Peyer's patch (tissue), 4 donors: ENCODE measurements at regions not wholly inside any gene's neighbourhood (a gene's known extent, or its start where the extent isn't known, plus 50 kb on each side); places are given as distances from the start of the nearest gene placed in this dataset.

Source experiments
- DNase-seq, 3 donors: peaks; one replicate each; pipeline ENCODE4 v3.0.0-alpha.2; 2017 to 2019
- H3K27ac ChIP-seq, 4 donors: fragments of 200-600 bp; sonication (generic); one replicate each; pipeline ENCODE4 v1.5.1; 2016 to 2019
- H3K27me3 ChIP-seq, 2 donors: fragments of 200-600 bp; sonication (generic); one replicate each; pipeline ENCODE4 v1.5.1; 2019
- H3K36me3 ChIP-seq, 3 donors: fragments of 200-600 bp; sonication (generic); one replicate each; pipeline ENCODE4 v1.5.1; 2016 to 2019
- H3K4me1 ChIP-seq, 4 donors: fragments of 200-600 bp; sonication (generic); one replicate each; pipeline ENCODE4 v1.5.1; 2016 to 2019
- H3K4me3 ChIP-seq, 4 donors: fragments of 200-600 bp; sonication (generic); 1 replicate in 3 of 4; 2 replicates in 1 of 4; pipeline ENCODE4 v1.5.1; 2016 to 2019; ENCODE audit warnings: mild to moderate bottlenecking in 1 of 4
- H3K9me3 ChIP-seq, 4 donors: fragments of 200-600 bp; sonication (generic); one replicate each; pipeline ENCODE4 v1.5.1; 2016 to 2019; ENCODE audit warnings: mild to moderate bottlenecking in 1 of 4
- CTCF ChIP-seq, 6 experiments: fragments of 450-650 bp in 4 of 6; fragments of 200-600 bp in 2 of 6; sonication (generic) in 1 of 6; IDR thresholded peaks; one replicate each; pipeline ENCODE4 v1.5.1; 2017 to 2019; ENCODE audit warnings: antibody characterized with exemption in 6 of 6, mild to moderate bottlenecking in 3 of 6, moderate library complexity in 1 of 6
- POLR2A ChIP-seq, 2 donors: fragments of 450-650 bp; IDR thresholded peaks; one replicate each; pipeline ENCODE4 v1.5.1; 2017; ENCODE audit warnings: antibody characterized with exemption in 2 of 2, mild to moderate bottlenecking in 2 of 2, moderate library complexity in 2 of 2

DNA sequence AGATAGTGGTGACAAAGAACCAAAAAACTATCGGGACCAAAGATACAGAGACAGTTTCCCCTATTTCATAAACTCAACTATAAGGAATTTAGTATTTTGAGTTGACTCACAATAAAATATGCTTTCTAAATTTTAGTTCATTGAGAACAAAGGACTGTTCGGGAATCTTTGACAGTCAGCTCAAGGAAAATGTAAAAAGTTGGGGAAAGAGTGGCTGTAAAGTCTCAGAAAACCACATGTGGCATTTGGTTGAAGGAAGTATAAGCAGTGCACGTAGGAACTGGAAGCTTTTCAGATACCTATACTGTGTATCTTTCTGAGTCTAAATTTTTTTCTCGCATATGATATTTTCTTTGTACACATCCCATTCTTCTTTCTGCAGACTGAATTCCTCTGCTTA is 688.9 kb downstream of the KCNA4 start:
- Histone ChIP-seq H3K36me3 (no peaks in the 10 kb centered on the region), H3K4me3 (no peak overlapping the region), H3K4me1 (no peaks in the 10 kb centered on the region), H3K27me3 (no peaks in the 10 kb centered on the region), H3K9me3 (no peaks in the 10 kb centered on the region), H3K27ac (no peak overlapping the region)
- DNase-seq = no peak
- TF ChIP-seq CTCF (IDR thresholded peaks at IDR 0.05) = no peak
- TF ChIP-seq POLR2A (IDR thresholded peaks at IDR 0.05) = no peak

- Histone ChIP-seq H3K36me3 (no peaks in the 10 kb centered on the region), H3K27ac (no peak overlapping the region), H3K4me1 (no peaks in the 10 kb centered on the region), H3K27me3 (no peaks in the 10 kb centered on the region), H3K4me3 (no peak overlapping the region), H3K9me3 (no peaks in the 10 kb centered on the region)
- no peak for TF ChIP-seq POLR2A (IDR thresholded peaks at IDR 0.05)
- TF ChIP-seq CTCF (IDR thresholded peaks at IDR 0.05) = no peak
- DNase-seq = no peak
Observed at GRCh38 chr11:29326757-29327156, 690.1 kb downstream of the KCNA4 start.

DNA sequence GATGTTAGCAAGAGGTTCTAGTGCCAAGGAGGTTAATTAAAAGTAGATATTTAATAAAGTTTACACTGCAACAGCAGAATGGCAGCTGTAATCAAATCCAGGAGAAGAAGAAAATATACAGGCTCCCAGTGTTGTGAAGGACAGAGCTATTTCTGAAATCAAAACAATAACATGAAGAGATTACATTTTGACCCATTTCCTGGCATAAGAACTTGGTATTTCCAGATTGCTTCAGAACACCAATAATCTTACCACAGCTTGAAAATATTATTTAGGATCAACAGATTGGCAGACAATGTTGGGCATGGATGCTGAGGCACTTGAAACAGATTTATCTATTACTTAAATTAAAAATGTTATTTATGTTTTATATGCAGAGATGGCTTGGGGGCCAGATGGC is 692.5 kb downstream of the KCNA4 start:
- Histone ChIP-seq H3K4me3 (no peak overlapping the region), H3K36me3 (no peaks in the 10 kb centered on the region), H3K27me3 (no peaks in the 10 kb centered on the region), H3K9me3 (no peaks in the 10 kb centered on the region), H3K27ac (no peak overlapping the region), H3K4me1 (no peaks in the 10 kb centered on the region)
- no peak for TF ChIP-seq POLR2A (IDR thresholded peaks at IDR 0.05)
- TF ChIP-seq CTCF (IDR thresholded peaks at IDR 0.05) = no peak
- no peak for DNase-seq

DNA sequence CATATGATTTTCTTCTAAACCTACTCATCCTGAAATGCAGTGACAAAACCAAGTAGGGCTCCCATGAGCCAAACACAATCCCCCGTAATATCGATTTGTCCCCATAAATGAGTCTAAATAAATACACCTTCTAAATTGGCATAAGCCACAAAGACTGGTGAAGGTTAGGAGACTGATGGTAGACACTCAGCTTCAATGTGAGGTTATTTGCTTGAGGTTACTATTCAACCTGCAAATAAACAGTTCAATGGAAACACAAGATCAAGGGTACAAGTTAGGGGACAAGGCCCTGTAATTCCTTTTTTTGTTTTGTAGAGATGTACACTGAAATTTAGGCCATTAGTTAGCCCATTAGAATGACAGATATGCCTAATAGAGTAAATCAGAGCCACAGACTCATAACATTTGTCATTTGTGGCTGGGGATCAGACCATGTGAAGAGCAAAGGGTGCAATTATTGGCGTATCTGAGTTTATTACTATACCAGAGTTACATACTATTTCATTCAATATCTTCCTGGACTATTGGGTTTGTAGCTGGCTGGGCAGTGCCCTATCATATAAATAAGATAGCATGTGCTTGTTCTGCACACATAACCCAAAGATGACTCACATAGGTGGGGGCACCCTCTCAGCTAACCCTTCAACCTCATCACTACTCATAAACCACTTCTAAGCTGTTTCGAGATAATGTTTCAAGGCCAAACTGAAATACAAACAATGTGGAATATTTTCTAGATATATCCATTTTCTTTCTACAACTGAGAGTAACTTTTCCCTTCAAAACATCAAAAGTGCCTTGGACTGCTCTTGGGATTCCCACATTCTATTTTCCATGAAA is 695.3 kb downstream of the KCNA4 start:
- no peak for DNase-seq
- H3K4me1 ChIP-seq = no peaks in the 10 kb centered on the region
- no peaks in the 10 kb centered on the region for H3K27me3 ChIP-seq
- no peaks in the 10 kb centered on the region for H3K36me3 ChIP-seq
- no peak overlapping the region for H3K27ac ChIP-seq
- H3K9me3 ChIP-seq = no peaks in the 10 kb centered on the region
- TF ChIP-seq CTCF (IDR thresholded peaks at IDR 0.05) (no peak), POLR2A (IDR thresholded peaks at IDR 0.05) (no peak)
- no peak overlapping the region for H3K4me3 ChIP-seq

DNA sequence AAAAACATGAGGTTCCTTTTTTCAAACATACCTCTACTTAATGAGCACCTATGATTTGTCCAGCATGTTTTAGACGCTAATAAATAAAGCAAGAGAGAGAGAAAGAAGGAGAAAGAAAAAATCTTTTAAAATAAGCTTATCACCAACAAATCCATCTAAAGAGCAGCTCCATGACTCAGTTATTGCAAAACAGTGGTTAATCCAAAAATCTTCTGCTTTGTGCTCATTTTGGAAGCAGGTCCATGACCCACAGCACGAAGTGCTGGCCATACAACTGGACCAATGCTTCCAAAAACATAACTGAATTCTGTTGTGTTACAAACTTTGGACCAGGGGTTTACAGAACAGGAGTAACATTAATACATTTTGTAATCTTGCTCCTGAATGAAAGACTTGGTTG is 696.6 kb downstream of the KCNA4 start:
- Histone ChIP-seq H3K9me3 (no peaks in the 10 kb centered on the region), H3K27ac (no peak overlapping the region), H3K4me3 (no peak overlapping the region), H3K36me3 (no peaks in the 10 kb centered on the region), H3K4me1 (no peaks in the 10 kb centered on the region), H3K27me3 (no peaks in the 10 kb centered on the region)
- no peak for TF ChIP-seq POLR2A (IDR thresholded peaks at IDR 0.05)
- TF ChIP-seq CTCF (IDR thresholded peaks at IDR 0.05) = no peak
- no peak for DNase-seq
